ENCODE measurements at regions not wholly inside any gene's neighbourhood (a gene's known extent, or its start where the extent isn't known, plus 50 kb on each side); places are given as distances from the start of the nearest gene placed in this dataset.
"Not testable (repeated sequence)": the region's sequence is repeated elsewhere in the genome, so short reads cannot be mapped to it uniquely, and the experiment has no call there.

GRCh38 chr6:56745971-56746370, 103.3 kb upstream of the DST start:
- no peak for DNase-seq (ENCODE audit: low read depth in 3 of 3)

- no peak for DNase-seq (ENCODE audit: low read depth in 3 of 3)
These were observed 102.4 kb upstream of the DST start for GRCh38 chr6:56745081-56745480.

- no peak for DNase-seq (ENCODE audit: low read depth in 3 of 3)
These were observed 101.8 kb upstream of the DST start for GRCh38 chr6:56744528-56744927.

- DNase-seq (ENCODE audit: low read depth in 3 of 3), result no peak
These were observed 99.6 kb upstream of the DST start for GRCh38 chr6:56742122-56742791.

GRCh38 chr6:56741472-56741871, 98.8 kb upstream of the DST start:
- no peak for DNase-seq (ENCODE audit: low read depth in 3 of 3)

- DNase-seq (ENCODE audit: low read depth in 3 of 3), result no peak
These were observed 97.4 kb upstream of the DST start for GRCh38 chr6:56739836-56740815.

- no peak for DNase-seq (ENCODE audit: low read depth in 3 of 3)
These were observed 94.1 kb upstream of the DST start for GRCh38 chr6:56736804-56737203.

GRCh38 chr6:56734335-56734734, 91.6 kb upstream of the DST start:
- DNase-seq (ENCODE audit: low read depth in 3 of 3), result no peak

- no peak for DNase-seq (ENCODE audit: low read depth in 3 of 3)
These were observed 90.6 kb upstream of the DST start for GRCh38 chr6:56733211-56733697.

GRCh38 chr6:56732517-56732916, 89.8 kb upstream of the DST start:
- no peak for DNase-seq (ENCODE audit: low read depth in 3 of 3)

- no peak for DNase-seq (ENCODE audit: low read depth in 3 of 3)
These were observed 88.2 kb upstream of the DST start for GRCh38 chr6:56730663-56731529.

- no peak for DNase-seq (ENCODE audit: low read depth in 3 of 3)
These were observed 87.0 kb upstream of the DST start for GRCh38 chr6:56729719-56730118.

- not testable (repeated sequence) for DNase-seq (ENCODE audit: low read depth in 3 of 3)
These were observed 86.5 kb upstream of the DST start for GRCh38 chr6:56729166-56729565.

- no peak for DNase-seq (ENCODE audit: low read depth in 3 of 3)
These were observed 84.6 kb upstream of the DST start for GRCh38 chr6:56727097-56727850.

- DNase-seq (ENCODE audit: low read depth in 3 of 3), result no peak
These were observed 82.6 kb upstream of the DST start for GRCh38 chr6:56725254-56725653.

- DNase-seq (ENCODE audit: low read depth in 3 of 3), result no peak
These were observed 81.8 kb upstream of the DST start for GRCh38 chr6:56724455-56724854.

GRCh38 chr6:56720882-56721281, 78.2 kb upstream of the DST start:
- DNase-seq (ENCODE audit: low read depth in 3 of 3), result no peak

GRCh38 chr6:56720202-56720601, 77.5 kb upstream of the DST start:
- DNase-seq (ENCODE audit: low read depth in 3 of 3), result not testable (repeated sequence)

- not testable (repeated sequence) for DNase-seq (ENCODE audit: low read depth in 3 of 3)
These were observed 76.8 kb upstream of the DST start for GRCh38 chr6:56719315-56720058.

- no peak for DNase-seq (ENCODE audit: low read depth in 3 of 3)
These were observed 75.5 kb upstream of the DST start for GRCh38 chr6:56718236-56718635.

Measured in stimulated activated CD4-positive, alpha-beta T cell treated with anti-CD3 and anti-CD28 coated beads, TNF-alpha, amount 100 ng/mL, for 24 hours (primary cell).